Middle frontal gyrus (tissue), 1 donor: ENCODE measurements at regions not wholly inside any gene's neighbourhood (a gene's known extent, or its start where the extent isn't known, plus 50 kb on each side); places are given as distances from the start of the nearest gene placed in this dataset.
"Not testable (repeated sequence)": the region's sequence is repeated elsewhere in the genome, so short reads cannot be mapped to it uniquely, and the experiment has no call there.

Experiments
- DNase-seq: peaks from one replicate; pipeline ENCODE4 v3.0.0-alpha.2; 2015; ENCODE audit warnings: low spot score; ENCODE audit errors: extremely low spot score

- no peak for DNase-seq
Measured at GRCh38 chr2:120647487-120647886, 88.2 kb upstream of the GLI2 start.

GRCh38 chr2:120649381-120649780 is 86.3 kb upstream of the GLI2 start:
- not testable (repeated sequence) for DNase-seq

- no peak for DNase-seq
Measured at GRCh38 chr2:120650022-120650644, 85.5 kb upstream of the GLI2 start.

- DNase-seq = no peak
Measured at GRCh38 chr2:120651818-120652217, 83.8 kb upstream of the GLI2 start.

- DNase-seq = no peak
Measured at GRCh38 chr2:120653046-120653445, 82.6 kb upstream of the GLI2 start.

- no peak for DNase-seq
Measured at GRCh38 chr2:120653871-120654270, 81.8 kb upstream of the GLI2 start.

- DNase-seq = no peak
Measured at GRCh38 chr2:120654381-120655134, 81.1 kb upstream of the GLI2 start.

- DNase-seq = peak; percentile 7
Measured at GRCh38 chr2:120656273-120656950, 79.3 kb upstream of the GLI2 start.

- DNase-seq = no peak
Measured at GRCh38 chr2:120658042-120658769, 77.5 kb upstream of the GLI2 start.

GRCh38 chr2:120658770-120659158 is 76.9 kb upstream of the GLI2 start:
- DNase-seq = no peak

- no peak for DNase-seq
Measured at GRCh38 chr2:120659275-120659977, 76.2 kb upstream of the GLI2 start.

GRCh38 chr2:120660056-120660694 is 75.5 kb upstream of the GLI2 start:
- DNase-seq = no peak

GRCh38 chr2:120660771-120661459 is 74.8 kb upstream of the GLI2 start:
- no peak for DNase-seq

- DNase-seq = no peak
Measured at GRCh38 chr2:120661551-120661950, 74.1 kb upstream of the GLI2 start.

- DNase-seq = no peak
Measured at GRCh38 chr2:120662046-120662445, 73.6 kb upstream of the GLI2 start.

- DNase-seq = no peak
Measured at GRCh38 chr2:120662746-120663145, 72.9 kb upstream of the GLI2 start.

GRCh38 chr2:120666433-120666832 is 69.2 kb upstream of the GLI2 start:
- no peak for DNase-seq

GRCh38 chr2:120667981-120668380 is 67.7 kb upstream of the GLI2 start:
- DNase-seq = no peak

- no peak for DNase-seq
Measured at GRCh38 chr2:120669121-120669952, 66.3 kb upstream of the GLI2 start.
